ENCODE measurements at regions not wholly inside any gene's neighbourhood (a gene's known extent, or its start where the extent isn't known, plus 50 kb on each side); places are given as distances from the start of the nearest gene placed in this dataset.

- no peaks in the 10 kb centered on the region for H3F3A ChIP-seq (ENCODE audit: insufficient read depth)
- no peak for DNase-seq
- H3K79me2 ChIP-seq (ENCODE audit: insufficient read depth), result no peaks in the 10 kb centered on the region
- no peak overlapping the region for H3K4me2 ChIP-seq (ENCODE audit: unreplicated experiment)
- H3K36me3 ChIP-seq (ENCODE audit: low read depth), result no peaks in the 10 kb centered on the region
- H3K9me3 ChIP-seq (ENCODE audit: low read depth), result no peaks in the 10 kb centered on the region
- H3K27ac ChIP-seq, result no peak overlapping the region
- TF ChIP-seq EZH2phosphoT487 (IDR thresholded peaks at IDR 0.05; ENCODE audit: insufficient read depth, low read depth), result no peak
- TF ChIP-seq EZH2 (IDR thresholded peaks at IDR 0.05; ENCODE audit: insufficient read depth, poor library complexity, severe bottlenecking), result no peak
- H2AFZ ChIP-seq, result no peak overlapping the region
- in situ Hi-C loops (cut with MboI), result no loop called here
- no peaks in the 10 kb centered on the region for H3K4me1 ChIP-seq (ENCODE audit: insufficient read depth)
- H3K4me3 ChIP-seq, result no peak overlapping the region
- no peaks in the 10 kb centered on the region for H3K9me2 ChIP-seq (ENCODE audit: insufficient read depth)
- H3K9ac ChIP-seq, result no peak overlapping the region
- no peaks in the 10 kb centered on the region for H4K20me1 ChIP-seq (ENCODE audit: insufficient read depth)
- H3K27me3 ChIP-seq (replicated peaks; ENCODE audit: insufficient read depth), result peaks cover 8% of the 10 kb centered on the region; the same call in 1 of the 2 replicates
Observed at GRCh38 chr20:40612837-40613236, 76.2 kb downstream of the MAFB start.

- no peak overlapping the region for H3K9ac ChIP-seq
- H4K20me1 ChIP-seq (ENCODE audit: insufficient read depth), result no peaks in the 10 kb centered on the region
- H3K79me2 ChIP-seq (ENCODE audit: insufficient read depth), result no peaks in the 10 kb centered on the region
- H3K27ac ChIP-seq, result no peak overlapping the region
- DNase-seq, result no peak
- H3K4me2 ChIP-seq (ENCODE audit: unreplicated experiment), result no peak overlapping the region
- no peaks in the 10 kb centered on the region for H3K9me3 ChIP-seq (ENCODE audit: low read depth)
- H3K9me2 ChIP-seq (ENCODE audit: insufficient read depth), result no peaks in the 10 kb centered on the region
- H3F3A ChIP-seq (ENCODE audit: insufficient read depth), result no peaks in the 10 kb centered on the region
- in situ Hi-C loops (cut with MboI), result no loop called here
- 64 to 69% methylated on average over 4 of the region's 4 CpGs for WGBS, 2 experiments (ENCODE audit: low coverage in 1 of 2, low lambda C conversion rate in 2 of 2, missing lambda C conversion rate in 2 of 2)
- no peaks in the 10 kb centered on the region for H3K4me1 ChIP-seq (ENCODE audit: insufficient read depth)
- no peak overlapping the region for H3K4me3 ChIP-seq
- peaks cover 8% of the 10 kb centered on the region; the same call in 1 of the 2 replicates for H3K27me3 ChIP-seq (replicated peaks; ENCODE audit: insufficient read depth)
- TF ChIP-seq EZH2 (IDR thresholded peaks at IDR 0.05; ENCODE audit: insufficient read depth, poor library complexity, severe bottlenecking) (no peak), EZH2phosphoT487 (IDR thresholded peaks at IDR 0.05; ENCODE audit: insufficient read depth, low read depth) (no peak)
- no peaks in the 10 kb centered on the region for H3K36me3 ChIP-seq (ENCODE audit: low read depth)
- no peak overlapping the region for H2AFZ ChIP-seq
Observed at GRCh38 chr20:40612247-40612646, 76.8 kb downstream of the MAFB start.

GRCh38 chr20:40610730-40611129 lies 78.3 kb downstream of the MAFB start:
- H3K9ac ChIP-seq, result no peak overlapping the region
- H3K4me1 ChIP-seq (ENCODE audit: insufficient read depth), result no peaks in the 10 kb centered on the region
- no peaks in the 10 kb centered on the region for H3K9me3 ChIP-seq (ENCODE audit: low read depth)
- H3K79me2 ChIP-seq (ENCODE audit: insufficient read depth), result no peaks in the 10 kb centered on the region
- no peaks in the 10 kb centered on the region for H3F3A ChIP-seq (ENCODE audit: insufficient read depth)
- 64 to 65% methylated on average over 3 of the region's 3 CpGs for WGBS, 2 experiments (ENCODE audit: low coverage in 1 of 2, low lambda C conversion rate in 2 of 2, missing lambda C conversion rate in 2 of 2)
- in situ Hi-C loops (cut with MboI), result no loop called here
- no peak for TF ChIP-seq EZH2 (IDR thresholded peaks at IDR 0.05; ENCODE audit: insufficient read depth, poor library complexity, severe bottlenecking)
- TF ChIP-seq EZH2phosphoT487 (IDR thresholded peaks at IDR 0.05; ENCODE audit: insufficient read depth, low read depth), result no peak
- H3K4me2 ChIP-seq (ENCODE audit: unreplicated experiment), result no peak overlapping the region
- no peak overlapping the region for H3K27ac ChIP-seq
- no peak for DNase-seq
- H3K36me3 ChIP-seq (ENCODE audit: low read depth), result no peaks in the 10 kb centered on the region
- H3K27me3 ChIP-seq (replicated peaks; ENCODE audit: insufficient read depth), result peaks cover 11% of the 10 kb centered on the region; the same call in 1 of the 2 replicates
- no peaks in the 10 kb centered on the region for H3K9me2 ChIP-seq (ENCODE audit: insufficient read depth)
- H3K4me3 ChIP-seq, result no peak overlapping the region
- no peaks in the 10 kb centered on the region for H4K20me1 ChIP-seq (ENCODE audit: insufficient read depth)
- no peak overlapping the region for H2AFZ ChIP-seq

- no peaks in the 10 kb centered on the region for H3F3A ChIP-seq (ENCODE audit: insufficient read depth)
- DNase-seq, result no peak
- no peak overlapping the region for H3K4me3 ChIP-seq
- no peak overlapping the region for H3K9ac ChIP-seq
- no peaks in the 10 kb centered on the region for H3K9me3 ChIP-seq (ENCODE audit: low read depth)
- no peak overlapping the region for H3K27ac ChIP-seq
- peaks cover 11% of the 10 kb centered on the region; the same call in 1 of the 2 replicates for H3K27me3 ChIP-seq (replicated peaks; ENCODE audit: insufficient read depth)
- no peaks in the 10 kb centered on the region for H3K36me3 ChIP-seq (ENCODE audit: low read depth)
- H4K20me1 ChIP-seq (ENCODE audit: insufficient read depth), result no peaks in the 10 kb centered on the region
- H3K4me1 ChIP-seq (ENCODE audit: insufficient read depth), result no peaks in the 10 kb centered on the region
- no peaks in the 10 kb centered on the region for H3K9me2 ChIP-seq (ENCODE audit: insufficient read depth)
- in situ Hi-C loops (cut with MboI), result no loop called here
- 63 to 73% methylated on average over 5 of the region's 5 CpGs for WGBS, 2 experiments (ENCODE audit: low coverage in 1 of 2, low lambda C conversion rate in 2 of 2, missing lambda C conversion rate in 2 of 2)
- no peak overlapping the region for H3K4me2 ChIP-seq (ENCODE audit: unreplicated experiment)
- no peak overlapping the region for H2AFZ ChIP-seq
- TF ChIP-seq EZH2phosphoT487 (IDR thresholded peaks at IDR 0.05; ENCODE audit: insufficient read depth, low read depth) (no peak), EZH2 (IDR thresholded peaks at IDR 0.05; ENCODE audit: insufficient read depth, poor library complexity, severe bottlenecking) (no peak)
- no peaks in the 10 kb centered on the region for H3K79me2 ChIP-seq (ENCODE audit: insufficient read depth)
Observed at GRCh38 chr20:40607927-40608326, 81.1 kb downstream of the MAFB start.

GRCh38 chr20:40606660-40607059 lies 82.4 kb downstream of the MAFB start:
- TF ChIP-seq EZH2phosphoT487 (IDR thresholded peaks at IDR 0.05; ENCODE audit: insufficient read depth, low read depth), result no peak
- TF ChIP-seq EZH2 (IDR thresholded peaks at IDR 0.05; ENCODE audit: insufficient read depth, poor library complexity, severe bottlenecking), result no peak
- H3K9me2 ChIP-seq (ENCODE audit: insufficient read depth), result no peaks in the 10 kb centered on the region
- no peaks in the 10 kb centered on the region for H3K36me3 ChIP-seq (ENCODE audit: low read depth)
- WGBS, 2 experiments (ENCODE audit: low coverage in 1 of 2, low lambda C conversion rate in 2 of 2, missing lambda C conversion rate in 2 of 2), result 0 to 3% methylated on average over 2 of the region's 2 CpGs
- no peaks in the 10 kb centered on the region for H3F3A ChIP-seq (ENCODE audit: insufficient read depth)
- H3K4me3 ChIP-seq, result no peak overlapping the region
- peaks cover 11% of the 10 kb centered on the region; the same call in 1 of the 2 replicates for H3K27me3 ChIP-seq (replicated peaks; ENCODE audit: insufficient read depth)
- no peaks in the 10 kb centered on the region for H3K9me3 ChIP-seq (ENCODE audit: low read depth)
- no peaks in the 10 kb centered on the region for H3K79me2 ChIP-seq (ENCODE audit: insufficient read depth)
- in situ Hi-C loops (cut with MboI), result no loop called here
- no peak overlapping the region for H3K4me2 ChIP-seq (ENCODE audit: unreplicated experiment)
- no peak for DNase-seq
- no peaks in the 10 kb centered on the region for H4K20me1 ChIP-seq (ENCODE audit: insufficient read depth)
- H3K9ac ChIP-seq, result no peak overlapping the region
- no peaks in the 10 kb centered on the region for H3K4me1 ChIP-seq (ENCODE audit: insufficient read depth)
- no peak overlapping the region for H2AFZ ChIP-seq
- no peak overlapping the region for H3K27ac ChIP-seq
